ENCODE measurements at regions not wholly inside any gene's neighbourhood (a gene's known extent, or its start where the extent isn't known, plus 50 kb on each side); places are given as distances from the start of the nearest gene placed in this dataset.

- no peak for TF ChIP-seq CTCF (IDR thresholded peaks at IDR 0.05; ENCODE audit: low read depth, low read length, missing control alignments)
Measured at GRCh38 chr4:13202701-13203100, 281.4 kb downstream of the RAB28 start.

GRCh38 chr4:13201241-13201640 lies 282.9 kb downstream of the RAB28 start:
- DNase-seq (ENCODE audit: low read depth), result no peak
- TF ChIP-seq CTCF (IDR thresholded peaks at IDR 0.05; ENCODE audit: low read depth, low read length, missing control alignments), result no peak
- no peak overlapping the region for H3K4me3 ChIP-seq (ENCODE audit: low read depth, low read length)

More at GRCh38 chr4:13202701-13203100, 281.4 kb downstream of the RAB28 start:
- no peak for DNase-seq (ENCODE audit: low read depth)
- H3K4me3 ChIP-seq (ENCODE audit: low read depth, low read length), result no peak overlapping the region

GRCh38 chr4:13196721-13197120 lies 287.4 kb downstream of the RAB28 start:
- DNase-seq (ENCODE audit: low read depth), result no peak
- TF ChIP-seq CTCF (IDR thresholded peaks at IDR 0.05; ENCODE audit: low read depth, low read length, missing control alignments), result no peak
- H3K4me3 ChIP-seq (ENCODE audit: low read depth, low read length), result no peak overlapping the region

- no peak for TF ChIP-seq CTCF (IDR thresholded peaks at IDR 0.05; ENCODE audit: low read depth, low read length, missing control alignments)
- no peak overlapping the region for H3K4me3 ChIP-seq (ENCODE audit: low read depth, low read length)
- DNase-seq (ENCODE audit: low read depth), result no peak
Measured at GRCh38 chr4:13193662-13194061, 290.5 kb downstream of the RAB28 start.

- TF ChIP-seq CTCF (IDR thresholded peaks at IDR 0.05; ENCODE audit: low read depth, low read length, missing control alignments), result no peak
- DNase-seq (ENCODE audit: low read depth), result no peak
- no peak overlapping the region for H3K4me3 ChIP-seq (ENCODE audit: low read depth, low read length)
Measured at GRCh38 chr4:13190093-13190721, 293.9 kb downstream of the RAB28 start.

- TF ChIP-seq CTCF (IDR thresholded peaks at IDR 0.05; ENCODE audit: low read depth, low read length, missing control alignments), result no peak
- DNase-seq (ENCODE audit: low read depth), result no peak
- H3K4me3 ChIP-seq (ENCODE audit: low read depth, low read length), result no peak overlapping the region
Measured at GRCh38 chr4:13184199-13184598, 299.9 kb downstream of the RAB28 start.

GRCh38 chr4:13182133-13182532 lies 302.0 kb downstream of the RAB28 start:
- no peak for DNase-seq (ENCODE audit: low read depth)
- no peak overlapping the region for H3K4me3 ChIP-seq (ENCODE audit: low read depth, low read length)
- no peak for TF ChIP-seq CTCF (IDR thresholded peaks at IDR 0.05; ENCODE audit: low read depth, low read length, missing control alignments)

All from GM12864 (cell line).